Uterus (tissue), 2 donors: ENCODE measurements at regions not wholly inside any gene's neighbourhood (a gene's known extent, or its start where the extent isn't known, plus 50 kb on each side); places are given as distances from the start of the nearest gene placed in this dataset.

Source experiments
- CTCF ChIP-seq, 4 experiments: fragments of 200-600 bp in 2 of 4; fragments of 450-650 bp in 2 of 4; sonication (generic) in 2 of 4; IDR thresholded peaks; one replicate each; pipeline ENCODE4 v1.5.1; 2016 to 2019; ENCODE audit warnings: antibody characterized with exemption in 4 of 4, mild to moderate bottlenecking in 2 of 4, moderate library complexity in 1 of 4
- POLR2A ChIP-seq, 2 donors: fragments of 450-650 bp; IDR thresholded peaks; one replicate each; pipeline ENCODE4 v1.6.1; 2016; ENCODE audit warnings: antibody characterized with exemption in 2 of 2, mild to moderate bottlenecking in 1 of 2, moderate library complexity in 1 of 2

- no peak for TF ChIP-seq CTCF (IDR thresholded peaks at IDR 0.05)
- TF ChIP-seq POLR2A (IDR thresholded peaks at IDR 0.05), result no peak
These were observed 52.4 kb upstream of the ADRB1 start for GRCh38 chr10:113991091-113991860.
